Ovary (tissue), 3 donors: ENCODE measurements at regions not wholly inside any gene's neighbourhood (a gene's known extent, or its start where the extent isn't known, plus 50 kb on each side); places are given as distances from the start of the nearest gene placed in this dataset.

ENCODE experiments used
- CTCF ChIP-seq, 3 donors: fragments of 450-650 bp in 2 of 3; fragments of 200-600 bp in 1 of 3; IDR thresholded peaks; one replicate each; pipeline versions ENCODE4 v1.5.1 to v1.8.0; 2016 to 2022; ENCODE audit warnings: antibody characterized with exemption in 3 of 3, mild to moderate bottlenecking in 1 of 3
- EP300 ChIP-seq: sonication (generic); formaldehyde crosslinking; IDR thresholded peaks from one replicate; pipeline ENCODE4 v1.6.1; 2017; ENCODE audit warnings: antibody characterized with exemption
- POLR2A ChIP-seq: fragments of 450-650 bp; IDR thresholded peaks from one replicate; pipeline ENCODE4 v1.6.1; 2017; ENCODE audit warnings: antibody characterized with exemption, mild to moderate bottlenecking, moderate library complexity
- donor health status: DM: no; HTN: no; CAD: no.

- no peak for TF ChIP-seq POLR2A
- no peak for TF ChIP-seq CTCF (IDR thresholded peaks at IDR 0.05)
- TF ChIP-seq EP300 = no peak
These were observed 190.9 kb downstream of the BTG1 start for GRCh38 chr12:91954747-91955146.
